Endodermal cell (in vitro differentiated cells): ENCODE measurements at regions not wholly inside any gene's neighbourhood (a gene's known extent, or its start where the extent isn't known, plus 50 kb on each side); places are given as distances from the start of the nearest gene placed in this dataset.

ENCODE experiments used
- DNase-seq: peaks from one replicate; pipeline ENCODE4 v3.0.0-alpha.2; 2017
- H3K27ac ChIP-seq: 2 replicates; pipeline ENCODE4 v1.5.1; 2013; ENCODE audit warnings: mild to moderate bottlenecking, low read depth, low read length, moderate library complexity
- H3K27me3 ChIP-seq: 2 replicates; pipeline ENCODE4 v1.6.1; 2013; ENCODE audit warnings: mild to moderate bottlenecking, low read length, moderate library complexity; ENCODE audit not compliant: insufficient read depth, control insufficient read depth, poor library complexity, severe bottlenecking
- H3K36me3 ChIP-seq: 2 replicates; pipeline ENCODE4 v1.7.0; 2013; ENCODE audit warnings: mild to moderate bottlenecking, low read length, moderate library complexity; ENCODE audit not compliant: control insufficient read depth, insufficient read depth
- H3K4me1 ChIP-seq: one replicate; pipeline ENCODE4 v1.7.0; 2013; ENCODE audit warnings: low read length; ENCODE audit not compliant: control insufficient read depth, insufficient read depth
- H3K4me3 ChIP-seq: 2 replicates; pipeline ENCODE4 v1.5.1; 2013; ENCODE audit warnings: mild to moderate bottlenecking, low read length, moderate library complexity
- H3K9ac ChIP-seq: 2 replicates; pipeline ENCODE4 v1.6.1; 2013; ENCODE audit warnings: mild to moderate bottlenecking, low read length, moderate library complexity; ENCODE audit not compliant: poor library complexity, severe bottlenecking; ENCODE audit errors: extremely low read depth
- H3K9me3 ChIP-seq: 2 replicates; pipeline ENCODE4 v1.6.1; 2013; ENCODE audit warnings: mild to moderate bottlenecking, low read length, moderate library complexity; ENCODE audit not compliant: control insufficient read depth
- H3K27ac Mint-ChIP-seq: 2 replicates; pipeline ENCODE4 v1.8.0; 2020; ENCODE audit warnings: mixed read lengths
- H3K27me3 Mint-ChIP-seq: 2 replicates; pipeline ENCODE4 v1.8.0; 2021; ENCODE audit warnings: mild to moderate bottlenecking, mixed read lengths; ENCODE audit not compliant: insufficient read depth
- H3K36me3 Mint-ChIP-seq: 2 replicates; pipeline ENCODE4 v1.8.0; 2020; ENCODE audit warnings: low read depth, mixed read lengths
- H3K4me1 Mint-ChIP-seq: 2 replicates; pipeline ENCODE4 v1.8.0; 2020; ENCODE audit warnings: mixed read lengths
- H3K4me3 Mint-ChIP-seq: 2 replicates; pipeline ENCODE4 v1.8.0; 2020; ENCODE audit warnings: mild to moderate bottlenecking, moderate library complexity, mixed read lengths
- H3K9me3 Mint-ChIP-seq: 2 replicates; pipeline ENCODE4 v1.8.0; 2020; ENCODE audit warnings: mild to moderate bottlenecking, mixed read lengths
- CTCF ChIP-seq: fragments of 200-600 bp; sonication (generic); conservative IDR thresholded peaks from 2 replicates; pipeline ENCODE4 v1.5.0; 2021; ENCODE audit warnings: antibody characterized with exemption, mild to moderate bottlenecking
- WGBS, 2 experiments: methylation state at CpG; one replicate each; pipeline versions ENCODE4 v1.1.5 to v1.1.7; 2013; ENCODE audit warnings: missing lambda C conversion rate in 2 of 2, mixed read lengths in 1 of 2; ENCODE audit not compliant: insufficient coverage in 1 of 2, insufficient read length in 1 of 2; 5-methylcytosine and 5-hydroxymethylcytosine counted together

DNA sequence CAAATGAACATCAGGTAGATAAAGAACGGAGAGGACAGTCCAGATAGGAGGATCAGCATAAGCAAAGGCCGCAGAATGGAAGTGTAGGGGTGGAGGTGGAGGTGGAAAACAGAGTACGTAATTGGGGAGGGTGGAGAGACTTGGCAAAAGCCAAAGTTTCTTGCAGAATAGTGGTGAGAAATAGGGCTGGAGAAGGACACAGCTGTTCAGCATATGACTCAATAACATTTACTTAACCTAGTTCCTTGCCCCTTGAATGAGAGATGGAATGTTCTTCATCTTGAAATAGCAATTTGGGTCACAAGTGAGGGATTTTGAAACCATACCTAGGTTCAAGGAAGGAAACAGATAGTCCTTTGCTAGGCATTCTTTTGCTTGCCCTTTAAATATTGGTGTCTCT lies 235.9 kb upstream of the ARHGAP20 start:
- no peaks in the 10 kb centered on the region for H3K36me3 Mint-ChIP-seq

DNA sequence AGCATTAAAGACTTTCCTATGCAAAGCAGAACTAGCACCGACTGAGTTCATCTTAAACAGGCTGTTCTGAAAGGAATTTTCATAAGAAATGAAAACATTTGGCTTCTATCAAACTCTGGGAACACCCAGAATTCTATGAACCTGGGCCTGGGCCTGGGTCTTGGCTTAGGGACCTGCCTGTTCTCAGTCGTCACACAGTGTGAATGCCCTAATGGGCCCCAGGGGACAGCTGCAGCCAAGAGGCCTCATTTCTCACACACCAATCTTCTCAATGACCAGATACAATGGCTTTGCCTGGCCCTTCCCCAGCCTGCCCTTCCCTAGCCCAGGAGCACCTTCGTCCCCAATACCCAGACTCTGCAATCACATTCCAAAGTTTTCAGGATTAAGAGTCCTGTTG lies 234.9 kb upstream of the ARHGAP20 start:
- Mint-ChIP-seq H3K9me3 (no peaks in the 10 kb centered on the region), H3K27me3 (peaks cover 2% of the 10 kb centered on the region), H3K4me3 (no peak overlapping the region), H3K36me3 (no peaks in the 10 kb centered on the region), H3K4me1 (peaks cover 27% of the 10 kb centered on the region), H3K27ac (peak overlapping the region; percentile 32)
- peak; percentile 48 for DNase-seq
- Histone ChIP-seq H3K4me3 (no peak overlapping the region), H3K27me3 (no peaks in the 10 kb centered on the region), H3K4me1 (peaks cover 8% of the 10 kb centered on the region), H3K9me3 (peaks cover 6% of the 10 kb centered on the region), H3K36me3 (no peaks in the 10 kb centered on the region), H3K9ac (no peak overlapping the region), H3K27ac (no peak overlapping the region)
- WGBS, 2 experiments: 85 to 86% methylated on average over 2 to 3 of the region's 3 CpGs
- no peak for TF ChIP-seq CTCF

More for the DNA sequence above, 235.9 kb upstream of the ARHGAP20 start:
- no peaks in the 10 kb centered on the region for H3K36me3 ChIP-seq
- no peak overlapping the region for H3K27ac ChIP-seq
- 90 to 100% methylated on average over 3 of the region's 3 CpGs for WGBS, 2 experiments
- peaks cover 31% of the 10 kb centered on the region for H3K4me1 Mint-ChIP-seq
- TF ChIP-seq CTCF: no peak
- no peak for DNase-seq
- no peak overlapping the region for H3K27ac Mint-ChIP-seq
- no peak overlapping the region for H3K4me3 Mint-ChIP-seq
- H3K9me3 Mint-ChIP-seq: no peaks in the 10 kb centered on the region
- H3K4me3 ChIP-seq: no peak overlapping the region
- no peaks in the 10 kb centered on the region for H3K27me3 ChIP-seq
- H3K9ac ChIP-seq: no peak overlapping the region
- H3K9me3 ChIP-seq: peaks cover 6% of the 10 kb centered on the region
- peaks cover 8% of the 10 kb centered on the region for H3K4me1 ChIP-seq
- H3K27me3 Mint-ChIP-seq: peaks cover 2% of the 10 kb centered on the region

- no peak overlapping the region for H3K27ac Mint-ChIP-seq
- H3K27me3 Mint-ChIP-seq: peaks cover 2% of the 10 kb centered on the region
- WGBS, 2 experiments: 95% methylated on average over 2 of the region's 2 CpGs
- no peak for TF ChIP-seq CTCF
- no peak for DNase-seq
- H3K4me1 Mint-ChIP-seq: peaks cover 10% of the 10 kb centered on the region
- no peak overlapping the region for H3K4me3 Mint-ChIP-seq
- no peak overlapping the region for H3K9ac ChIP-seq
- H3K36me3 Mint-ChIP-seq: no peaks in the 10 kb centered on the region
- H3K36me3 ChIP-seq: no peaks in the 10 kb centered on the region
- no peaks in the 10 kb centered on the region for H3K4me1 ChIP-seq
- no peak overlapping the region for H3K4me3 ChIP-seq
- H3K27me3 ChIP-seq: no peaks in the 10 kb centered on the region
- no peak overlapping the region for H3K27ac ChIP-seq
- no peaks in the 10 kb centered on the region for H3K9me3 Mint-ChIP-seq
- no peaks in the 10 kb centered on the region for H3K9me3 ChIP-seq
Measured at GRCh38 chr11:110939471-110939870, 227.2 kb upstream of the ARHGAP20 start.
